Neural progenitor cell (in vitro differentiated cells): ENCODE measurements at regions not wholly inside any gene's neighbourhood (a gene's known extent, or its start where the extent isn't known, plus 50 kb on each side); places are given as distances from the start of the nearest gene placed in this dataset.

Source experiments
- CTCF ChIP-seq: fragments of 200-600 bp; sonication (generic); IDR thresholded peaks from 2 replicates; pipeline ENCODE4 v1.5.1; 2017; ENCODE audit warnings: antibody characterized with exemption, mild to moderate bottlenecking
- EZH2phosphoT487 ChIP-seq: fragments of 200-600 bp; sonication (generic); IDR thresholded peaks from 2 replicates; pipeline ENCODE4 v1.6.1; 2017; ENCODE audit warnings: antibody characterized with exemption

- TF ChIP-seq CTCF (no peak), EZH2phosphoT487 (no peak)
These were observed 956.5 kb downstream of the FAT4 start for GRCh38 chr4:126271292-126271691.
